GM18951 (cell line): ENCODE measurements at regions not wholly inside any gene's neighbourhood (a gene's known extent, or its start where the extent isn't known, plus 50 kb on each side); places are given as distances from the start of the nearest gene placed in this dataset.

ENCODE experiments used
- POLR2A ChIP-seq: IDR thresholded peaks from 4 replicates; pipeline ENCODE4 v1.6.1; 2011; ENCODE audit warnings: mild to moderate bottlenecking; ENCODE audit not compliant: insufficient read length, insufficient read depth; ENCODE audit errors: extremely low read depth
- in situ Hi-C: fragments of 300-500 bp; cut with MboI; formaldehyde crosslinking; loops from one replicate; pipeline ENCODE4 v1.12.0; 2022; ENCODE audit warnings: low sequenced_read_pairs, mixed read lengths, inconsistent platforms; ENCODE audit not compliant: unreplicated experiment

DNA sequence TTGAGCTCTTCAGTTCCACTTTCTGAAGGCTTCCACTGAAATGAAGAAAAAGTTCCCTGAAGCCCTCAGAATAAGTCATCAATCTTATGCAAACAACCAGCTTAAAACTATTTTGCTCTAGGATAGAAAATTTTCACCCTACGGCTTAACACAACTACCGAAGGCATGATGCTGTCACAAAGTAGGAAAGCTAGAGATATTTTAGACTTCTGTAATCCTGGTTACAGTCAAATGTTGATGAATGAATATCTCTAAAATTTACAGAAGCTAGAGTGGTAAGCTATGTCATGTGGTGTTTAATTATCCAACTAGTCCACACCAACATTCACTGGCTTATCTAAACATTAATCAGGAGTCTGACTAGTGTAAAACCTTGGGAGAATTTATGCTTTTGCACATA lies 197.9 kb downstream of the SUCLA2 start:
- in situ Hi-C loops: loop anchor here (25.0 kb wide), 1 partner anchor 959 kb away; no protein-coding TSS in a partner anchor
- no peak for TF ChIP-seq POLR2A

GRCh38 chr13:47801555-47801954 lies 199.5 kb downstream of the SUCLA2 start:
- no peak for TF ChIP-seq POLR2A
- in situ Hi-C loops: loop anchor here (25.0 kb wide), 1 partner anchor 961 kb away; no protein-coding TSS in a partner anchor

GRCh38 chr13:47800593-47800992 lies 200.5 kb downstream of the SUCLA2 start:
- no peak for TF ChIP-seq POLR2A
- in situ Hi-C loops: loop anchor here (25.0 kb wide), 1 partner anchor 962 kb away; no protein-coding TSS in a partner anchor

DNA sequence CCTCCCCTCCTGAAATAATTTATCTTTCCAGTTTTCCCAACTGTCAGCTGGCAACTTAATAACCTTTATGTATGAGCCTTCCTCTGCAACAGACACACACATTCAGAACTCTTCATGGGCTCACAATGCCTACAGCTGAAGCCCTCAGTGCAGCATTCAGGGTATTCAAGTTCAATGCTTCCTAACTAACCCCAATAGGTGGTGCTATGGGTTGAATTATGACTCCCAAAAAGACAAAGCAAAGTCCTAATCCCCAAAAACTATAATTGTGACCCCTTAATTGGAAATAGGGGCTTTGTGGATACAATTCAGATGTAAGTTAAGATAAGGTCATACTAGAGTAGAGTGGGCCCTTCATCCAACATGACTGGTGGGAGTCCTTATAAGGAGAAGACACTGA lies 202.2 kb downstream of the SUCLA2 start:
- in situ Hi-C loops: no loop called here
- TF ChIP-seq POLR2A: no peak

DNA sequence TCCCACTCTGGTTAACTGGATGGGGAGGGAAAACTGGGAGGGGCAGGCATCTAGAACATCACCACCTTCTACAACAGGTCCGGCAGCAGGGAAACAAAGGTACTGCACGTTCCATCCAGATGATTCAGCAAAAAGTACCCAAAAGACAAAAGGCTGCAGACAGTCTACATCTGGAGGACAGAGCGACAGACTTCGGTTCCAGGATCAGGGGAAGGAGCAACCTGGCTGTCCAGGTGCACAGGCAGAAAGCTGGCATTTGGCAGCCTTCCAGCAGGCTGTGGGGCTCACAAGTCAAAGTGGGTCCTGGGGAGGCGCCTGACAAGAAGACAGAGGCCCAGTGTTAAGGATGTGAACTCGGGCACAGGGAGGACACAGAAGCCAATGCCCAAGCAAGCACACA lies 202.9 kb downstream of the SUCLA2 start:
- in situ Hi-C loops: no loop called here
- TF ChIP-seq POLR2A: no peak

GRCh38 chr13:47796816-47797215 lies 204.3 kb downstream of the SUCLA2 start:
- TF ChIP-seq POLR2A: no peak
- in situ Hi-C loops: no loop called here

DNA sequence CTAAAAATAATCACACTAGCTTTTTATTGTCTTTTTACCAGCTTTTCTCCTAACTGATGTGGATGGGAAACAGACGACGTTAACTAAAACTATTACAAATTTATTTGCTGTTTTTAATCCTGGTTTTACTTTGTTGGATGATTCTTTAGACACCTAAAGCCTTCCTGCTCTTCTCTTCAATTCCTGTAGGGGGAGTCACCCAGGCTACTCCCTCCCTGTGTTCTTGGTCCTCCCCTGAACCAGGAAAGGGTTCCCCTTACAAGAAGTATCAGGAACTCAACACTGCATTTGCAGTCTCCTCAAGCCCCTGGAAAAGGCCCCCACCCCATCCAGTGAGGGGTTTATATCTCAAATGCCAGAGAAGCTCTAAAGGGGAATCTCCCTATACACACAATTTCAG lies 206.1 kb downstream of the SUCLA2 start:
- in situ Hi-C loops: no loop called here
- TF ChIP-seq POLR2A: no peak

DNA sequence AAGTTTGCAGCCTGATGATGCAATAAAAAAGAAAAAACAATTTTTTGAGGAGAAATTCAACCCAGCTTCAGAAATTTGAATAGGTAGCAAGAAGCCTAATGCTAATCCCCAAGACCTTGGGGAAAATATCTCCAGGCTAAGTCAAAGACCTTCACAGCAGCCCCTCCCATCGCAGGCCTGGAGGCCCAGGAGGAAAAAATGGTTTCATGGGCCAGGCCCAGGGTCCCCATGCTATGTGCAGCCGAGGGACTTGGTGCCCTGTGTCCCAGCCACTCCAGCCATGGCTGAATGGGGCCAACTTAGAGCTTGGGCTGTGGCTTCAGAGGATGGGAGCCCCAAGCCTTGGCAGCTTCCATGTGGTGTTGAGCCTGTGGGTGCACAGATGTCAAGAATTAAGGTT lies 210.3 kb downstream of the SUCLA2 start:
- no peak for TF ChIP-seq POLR2A
- in situ Hi-C loops: no loop called here

DNA sequence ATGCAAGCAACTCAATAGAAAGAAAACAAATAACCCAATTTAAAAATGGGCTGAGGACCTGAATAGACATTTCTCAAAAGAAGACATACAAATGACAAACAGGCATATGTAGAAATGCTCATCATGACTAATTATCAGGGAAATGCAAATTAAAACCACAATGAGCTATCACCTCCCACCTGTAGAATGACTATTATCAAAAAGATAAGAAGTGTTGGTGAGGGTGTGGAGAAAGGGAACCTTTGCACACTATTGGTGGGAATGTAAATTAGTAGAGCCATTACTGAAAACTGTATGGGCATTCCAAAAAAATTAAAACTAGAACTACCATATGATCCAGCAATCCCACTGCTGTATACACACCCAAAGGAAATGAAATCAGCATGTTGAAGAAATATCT lies 212.2 kb downstream of the SUCLA2 start:
- TF ChIP-seq POLR2A: no peak
- in situ Hi-C loops: no loop called here

GRCh38 chr13:47774671-47774994 lies 226.4 kb downstream of the SUCLA2 start:
- in situ Hi-C loops: loop anchor here (25.0 kb wide), 1 partner anchor 937 kb away; no protein-coding TSS in a partner anchor

DNA sequence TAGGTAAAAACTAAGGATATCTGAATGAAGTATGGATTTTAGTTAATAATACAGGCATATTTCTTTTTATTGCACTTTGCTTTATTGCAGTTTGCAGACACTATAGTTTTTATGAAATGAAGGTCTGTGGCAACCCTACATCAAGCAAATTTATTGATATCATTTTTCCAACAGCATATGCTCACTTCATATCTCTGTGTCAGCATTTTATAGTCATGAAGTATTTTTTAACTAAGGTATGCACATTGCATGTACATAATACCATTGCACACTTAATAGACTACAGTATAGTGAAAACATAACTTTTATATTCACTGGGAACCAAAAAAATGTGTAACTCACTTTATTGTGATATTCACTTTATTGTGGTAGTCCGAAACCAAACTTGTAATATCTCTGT lies 236.3 kb downstream of the SUCLA2 start:
- in situ Hi-C loops: loop anchor here (25.0 kb wide), 1 partner anchor 928 kb away; no protein-coding TSS in a partner anchor

More at GRCh38 chr13:47774671-47774994, 226.4 kb downstream of the SUCLA2 start:
- no peak for TF ChIP-seq POLR2A

GRCh38 chr13:47757466-47758080 lies 243.5 kb downstream of the SUCLA2 start:
- no peak for TF ChIP-seq POLR2A
- in situ Hi-C loops: loop anchor here (25.0 kb wide), 1 partner anchor 920 kb away; no protein-coding TSS in a partner anchor

More for the DNA sequence above, 236.3 kb downstream of the SUCLA2 start:
- no peak for TF ChIP-seq POLR2A

GRCh38 chr13:47747901-47748300 lies 253.2 kb downstream of the SUCLA2 start:
- TF ChIP-seq POLR2A: no peak
- in situ Hi-C loops: no loop called here

GRCh38 chr13:47726394-47726793 lies 274.7 kb downstream of the SUCLA2 start:
- in situ Hi-C loops: no loop called here
- no peak for TF ChIP-seq POLR2A
